AG08396 (cell line): ENCODE measurements at regions not wholly inside any gene's neighbourhood (a gene's known extent, or its start where the extent isn't known, plus 50 kb on each side); places are given as distances from the start of the nearest gene placed in this dataset.

Experiments used
- DNase-seq: peaks from one replicate; pipeline ENCODE4 v3.0.0; 2012; ENCODE audit warnings: low spot score, mixed read lengths

GRCh38 chr6:145319605-145320004, 415.7 kb downstream of the EPM2A start:
- DNase-seq = no peak

DNA sequence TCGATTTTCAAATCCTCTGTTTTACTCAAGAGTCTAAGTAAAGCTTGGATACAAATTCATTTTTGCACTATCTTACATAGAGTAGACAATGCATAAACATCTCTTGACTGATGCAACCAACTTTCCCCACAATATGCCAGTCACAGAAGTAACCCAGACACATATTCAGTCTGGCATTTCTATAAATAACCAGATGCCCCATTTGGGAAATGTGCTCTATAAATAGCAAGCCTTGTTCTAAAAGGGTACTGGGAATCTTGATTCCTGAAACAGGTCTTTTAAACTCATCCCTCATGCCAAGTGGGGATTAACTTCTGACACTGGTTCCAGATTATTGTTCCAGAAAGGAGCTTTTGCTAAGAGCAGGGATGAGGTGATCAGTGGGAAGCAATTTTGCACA, 411.7 kb downstream of the EPM2A start:
- DNase-seq = no peak

- no peak for DNase-seq
Observed at GRCh38 chr6:145327586-145327985, 407.7 kb downstream of the EPM2A start.

GRCh38 chr6:145329257-145329656, 406.1 kb downstream of the EPM2A start:
- DNase-seq = no peak

GRCh38 chr6:145331066-145331465, 404.3 kb downstream of the EPM2A start:
- no peak for DNase-seq

DNA sequence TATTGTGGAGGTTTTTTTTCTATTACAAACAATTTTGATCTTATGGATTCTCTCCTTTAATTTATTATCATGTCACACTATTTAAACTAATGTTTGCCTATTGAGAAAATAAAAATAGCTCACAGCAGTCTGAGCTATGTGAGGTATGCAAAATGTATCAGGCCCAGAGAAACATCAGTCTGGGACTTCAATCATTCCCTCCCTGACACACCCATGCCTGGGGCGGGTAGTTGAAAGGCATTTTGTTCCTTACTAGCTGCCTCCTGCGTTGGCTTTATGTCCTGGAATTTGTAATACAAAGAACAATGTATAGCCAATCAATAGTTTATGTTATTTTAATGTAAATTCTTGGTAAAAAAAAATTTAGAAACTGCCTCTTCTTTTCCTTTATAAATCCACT, 403.3 kb downstream of the EPM2A start:
- no peak for DNase-seq

DNA sequence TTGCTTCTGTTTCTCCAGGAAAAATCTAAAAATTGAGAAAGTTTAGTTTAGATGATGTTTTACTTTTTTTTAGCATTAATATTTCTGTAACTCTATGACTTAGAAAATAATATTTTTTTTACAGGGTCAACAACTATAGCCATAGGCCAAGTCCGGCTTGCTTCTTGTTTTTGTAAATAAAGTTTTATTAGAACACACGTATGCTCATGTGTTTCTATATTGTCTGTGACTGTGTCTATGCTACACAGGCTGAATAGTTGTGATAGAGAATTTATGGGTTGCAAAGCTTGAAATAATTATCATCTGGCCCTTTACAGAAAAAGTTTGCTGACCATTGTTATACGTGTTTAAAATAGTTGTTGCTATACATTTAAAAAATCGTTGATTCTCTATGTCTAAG, 399.2 kb downstream of the EPM2A start:
- DNase-seq = no peak

- no peak for DNase-seq
Observed at GRCh38 chr6:145339089-145339488, 396.2 kb downstream of the EPM2A start.

DNA sequence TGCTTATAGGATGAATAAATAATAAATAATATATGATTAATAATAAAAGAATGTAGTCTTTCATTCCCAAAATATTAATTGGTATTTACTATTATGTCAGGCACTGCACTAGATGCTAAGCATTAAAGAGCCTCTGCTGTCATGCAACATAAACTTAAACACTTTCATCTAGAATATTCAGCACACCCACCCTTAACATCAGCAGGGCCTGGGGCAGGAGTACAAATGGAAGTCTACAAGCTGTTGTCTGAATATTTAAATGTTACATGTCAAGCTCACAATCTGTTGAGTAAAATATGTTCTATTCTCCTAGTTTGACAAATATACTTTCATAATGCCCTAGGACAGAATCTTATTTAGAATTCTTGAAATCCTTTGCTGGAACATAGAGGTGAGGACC, 395.1 kb downstream of the EPM2A start:
- no peak for DNase-seq

- DNase-seq = no peak
Observed at GRCh38 chr6:145345094-145345493, 390.2 kb downstream of the EPM2A start.

DNA sequence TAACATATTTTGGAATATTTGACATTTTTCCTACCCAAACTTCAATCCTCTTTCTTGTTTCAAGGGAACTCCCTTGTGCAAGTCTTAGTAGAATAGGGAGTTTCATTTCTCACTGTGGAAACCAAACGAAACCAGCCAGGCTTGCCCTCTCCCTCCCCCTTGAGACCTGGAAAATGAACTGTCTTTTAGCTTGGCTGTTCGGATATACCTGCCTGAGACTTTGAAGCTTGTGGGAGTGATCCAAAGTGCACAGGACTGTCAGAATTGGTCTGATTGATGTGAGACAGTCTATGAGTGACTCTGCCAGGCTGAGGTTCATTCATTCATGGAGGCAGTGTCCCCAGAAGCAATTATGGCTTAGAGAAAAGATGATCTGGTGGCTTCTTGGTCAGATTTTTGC, 388.1 kb downstream of the EPM2A start:
- DNase-seq = no peak

GRCh38 chr6:145349950-145350510, 385.3 kb downstream of the EPM2A start:
- no peak for DNase-seq

DNA sequence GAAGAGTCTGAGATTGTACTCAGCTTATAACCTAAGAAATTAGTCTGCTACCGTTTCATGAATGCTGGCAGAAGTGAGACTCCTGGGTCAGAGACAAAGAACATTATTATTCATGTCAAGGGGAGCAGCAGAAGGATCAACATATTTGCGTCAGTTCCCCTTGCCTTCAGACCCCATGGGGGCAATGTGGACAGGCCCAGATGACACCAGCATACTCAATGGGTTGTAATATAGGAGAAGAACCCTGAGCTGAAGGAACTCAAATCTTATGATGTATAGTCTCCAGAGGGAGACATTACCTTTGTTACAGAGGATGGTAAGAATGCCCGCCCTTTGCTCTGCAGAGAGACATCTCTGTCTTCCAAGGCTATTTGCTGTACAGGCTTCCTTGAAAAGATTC, 384.4 kb downstream of the EPM2A start:
- no peak for DNase-seq

- no peak for DNase-seq
Observed at GRCh38 chr6:145352382-145353080, 382.8 kb downstream of the EPM2A start.

GRCh38 chr6:145360865-145361264, 374.5 kb downstream of the EPM2A start:
- no peak for DNase-seq

DNA sequence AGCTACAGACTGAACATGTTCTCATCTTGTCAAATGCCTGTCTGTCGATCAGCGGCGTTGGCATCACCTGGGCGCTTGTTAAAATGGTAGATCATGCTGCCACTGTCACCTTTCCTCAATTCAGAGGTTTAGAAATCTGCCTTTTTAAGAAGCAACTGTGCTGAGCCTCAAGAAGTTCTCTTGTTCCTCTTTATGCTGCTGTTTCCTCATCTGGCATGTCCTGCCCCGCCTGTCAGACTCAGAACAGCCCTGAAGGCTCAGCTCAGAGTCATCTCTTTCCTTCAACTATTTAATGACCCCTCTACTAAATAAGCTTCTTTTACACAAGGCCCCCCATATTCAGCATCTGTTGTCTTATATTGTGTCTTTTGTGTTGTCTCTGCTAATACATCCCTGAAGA, 368.2 kb downstream of the EPM2A start:
- DNase-seq = no peak

DNA sequence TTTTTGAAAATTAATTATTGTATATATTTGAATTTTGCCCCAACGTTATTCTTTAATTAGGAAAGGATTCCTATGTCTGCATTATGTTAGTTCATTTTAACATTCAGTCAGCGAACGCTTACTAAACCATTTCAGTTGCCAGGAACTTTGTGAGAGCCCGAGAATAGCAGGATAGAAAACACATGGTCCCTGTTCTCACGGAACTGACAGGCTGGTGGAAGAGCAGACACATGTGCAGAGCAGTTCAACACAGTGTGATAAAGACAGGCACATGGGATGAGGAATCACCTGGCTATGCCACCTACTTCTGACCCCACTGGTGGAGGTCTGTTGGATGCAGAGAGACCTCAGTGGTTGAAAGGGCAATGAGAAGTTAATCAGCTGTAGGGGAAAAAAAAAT, 367.2 kb downstream of the EPM2A start:
- DNase-seq = no peak

DNA sequence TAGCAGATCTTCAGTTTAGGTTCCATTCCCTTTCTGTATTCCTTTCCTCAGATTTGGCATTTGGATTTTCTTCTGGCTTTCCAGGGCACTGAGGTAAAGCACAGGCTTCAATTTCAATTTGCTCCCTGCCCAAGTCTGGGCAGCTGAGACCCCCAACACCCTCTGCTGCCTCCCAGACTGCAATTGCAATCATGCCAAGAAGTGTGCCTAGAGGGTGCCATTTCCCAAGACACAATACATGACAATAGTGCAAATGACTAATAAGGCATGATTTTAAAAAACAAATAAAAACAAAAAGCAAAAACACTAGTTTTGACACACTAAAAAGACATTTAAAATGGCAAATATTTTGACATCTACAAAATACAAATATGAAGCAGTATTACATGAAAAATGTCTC, 364.8 kb downstream of the EPM2A start:
- no peak for DNase-seq

GRCh38 chr6:145372671-145373151, 362.6 kb downstream of the EPM2A start:
- peak; percentile 27 for DNase-seq

- DNase-seq = no peak
Observed at GRCh38 chr6:145373826-145374225, 361.5 kb downstream of the EPM2A start.

DNA sequence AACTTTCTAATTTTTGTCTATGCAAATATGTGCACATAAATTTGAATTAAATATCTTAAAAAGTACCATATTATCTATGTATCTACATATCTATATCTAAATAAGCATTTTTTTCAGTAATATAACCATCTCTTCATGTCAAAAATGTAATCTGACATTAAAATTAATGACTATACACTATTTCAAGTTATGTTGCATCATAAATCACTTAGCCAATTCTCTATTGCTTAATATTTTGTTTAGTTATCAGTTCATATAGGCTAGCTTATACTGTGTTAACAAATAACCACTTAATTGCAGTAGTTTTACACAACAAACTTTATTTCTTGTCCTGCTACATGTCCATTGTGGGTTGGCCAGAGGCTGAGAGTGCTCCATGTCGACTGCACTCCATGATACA, 360.8 kb downstream of the EPM2A start:
- DNase-seq = no peak

GRCh38 chr6:145375502-145375901, 359.8 kb downstream of the EPM2A start:
- DNase-seq = no peak

DNA sequence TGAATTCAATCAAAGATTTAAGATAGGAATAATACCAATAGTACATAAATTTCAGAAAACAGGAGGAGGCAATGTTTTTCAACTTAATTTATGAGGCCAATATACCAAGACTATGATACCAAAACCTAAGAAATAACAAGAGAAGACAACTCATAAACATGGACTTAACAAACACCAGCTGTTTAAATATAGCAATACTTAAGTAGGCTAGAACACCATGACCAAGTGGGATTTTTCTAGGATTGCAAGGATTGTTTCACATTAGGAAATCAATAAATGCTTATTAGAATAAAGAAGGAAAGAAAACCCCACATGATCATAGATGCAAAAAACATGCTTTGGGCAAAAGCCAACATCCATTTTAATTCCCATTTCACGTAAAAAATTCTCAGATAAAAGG, 355.1 kb downstream of the EPM2A start:
- no peak for DNase-seq

GRCh38 chr6:145381941-145382340, 353.4 kb downstream of the EPM2A start:
- DNase-seq = no peak
